CD4-positive, alpha-beta memory T cell (primary cell): ENCODE measurements at regions not wholly inside any gene's neighbourhood (a gene's known extent, or its start where the extent isn't known, plus 50 kb on each side); places are given as distances from the start of the nearest gene placed in this dataset.

Experiments
- CTCF ChIA-PET: fragments of 350-600 bp; sonication (Branson Sonifier 250); formaldehyde crosslinking; loops from one replicate; lab custom pipeline; 2021; ENCODE audit warnings: inconsistent platforms; ENCODE audit not compliant: partially characterized antibody; lab: Charles Lee
- POLR2A ChIA-PET: fragments of 350-600 bp; sonication (Branson Sonifier 250); formaldehyde crosslinking; loops from one replicate; lab custom pipeline; 2021; ENCODE audit not compliant: partially characterized antibody; lab: Charles Lee
- DNase-seq, 5 donors: peaks; one replicate each; pipeline versions ENCODE4 v3.0.0 to v3.0.0-alpha.2; 2020 to 2022; ENCODE audit warnings: mixed read lengths in 1 of 5
- H3K27ac ChIP-seq: one replicate; pipeline ENCODE4 v1.7.0; 2013; ENCODE audit warnings: low read depth, low read length
- H3K27me3 ChIP-seq: 2 replicates; pipeline ENCODE4 v1.7.0; 2013; ENCODE audit warnings: mild to moderate bottlenecking, low read length, moderate library complexity; ENCODE audit not compliant: insufficient read depth
- H3K36me3 ChIP-seq: 2 replicates; pipeline ENCODE4 v1.7.0; 2013; ENCODE audit warnings: mild to moderate bottlenecking, low read length, moderate library complexity; ENCODE audit not compliant: insufficient read depth
- H3K4me1 ChIP-seq: 2 replicates; pipeline ENCODE4 v1.7.0; 2013; ENCODE audit warnings: mild to moderate bottlenecking, low read length, moderate library complexity; ENCODE audit not compliant: insufficient read depth
- H3K4me3 ChIP-seq, 2 donors: one replicate each; pipeline ENCODE4 v1.7.0; 2013; ENCODE audit warnings: low read length in 2 of 2, mild to moderate bottlenecking in 1 of 2
- H3K9me3 ChIP-seq, 2 donors: one replicate each; pipeline ENCODE4 v1.7.0; 2013; ENCODE audit warnings: low read length in 2 of 2, control low read depth in 1 of 2; ENCODE audit not compliant: control insufficient read depth in 1 of 2
- H3K27ac Mint-ChIP-seq, 7 donors: one replicate each; pipeline ENCODE4 v1.8.0; 2020 to 2021; ENCODE audit warnings: mixed read lengths in 7 of 7, mild to moderate bottlenecking in 6 of 7, inconsistent platforms in 3 of 7, moderate library complexity in 3 of 7
- H3K27me3 Mint-ChIP-seq, 2 donors: one replicate each; pipeline ENCODE4 v1.8.0; 2020 to 2021; ENCODE audit warnings: mixed read lengths in 2 of 2
- H3K36me3 Mint-ChIP-seq, 2 donors: one replicate each; pipeline ENCODE4 v1.8.0; 2020 to 2021; ENCODE audit warnings: mixed read lengths in 2 of 2, inconsistent platforms in 1 of 2, mild to moderate bottlenecking in 1 of 2
- H3K4me1 Mint-ChIP-seq, 4 donors: one replicate each; pipeline ENCODE4 v1.8.0; 2020 to 2021; ENCODE audit warnings: mixed read lengths in 4 of 4, mild to moderate bottlenecking in 1 of 4
- H3K4me3 Mint-ChIP-seq, 8 donors: one replicate each; pipeline ENCODE4 v1.8.0; 2020 to 2021; ENCODE audit warnings: mixed read lengths in 8 of 8, mild to moderate bottlenecking in 7 of 8, moderate library complexity in 6 of 8, inconsistent platforms in 3 of 8
- H3K9me3 Mint-ChIP-seq, 8 donors: one replicate each; pipeline ENCODE4 v1.8.0; 2020 to 2021; ENCODE audit warnings: mixed read lengths in 8 of 8, mild to moderate bottlenecking in 5 of 8, inconsistent platforms in 3 of 8, moderate library complexity in 1 of 8
- intact Hi-C: fragments of 100-400 bp; cut with micrococcal nuclease; formaldehyde crosslinking; loops from one replicate; pipeline ENCODE4 v1.15.1; 2023

DNA sequence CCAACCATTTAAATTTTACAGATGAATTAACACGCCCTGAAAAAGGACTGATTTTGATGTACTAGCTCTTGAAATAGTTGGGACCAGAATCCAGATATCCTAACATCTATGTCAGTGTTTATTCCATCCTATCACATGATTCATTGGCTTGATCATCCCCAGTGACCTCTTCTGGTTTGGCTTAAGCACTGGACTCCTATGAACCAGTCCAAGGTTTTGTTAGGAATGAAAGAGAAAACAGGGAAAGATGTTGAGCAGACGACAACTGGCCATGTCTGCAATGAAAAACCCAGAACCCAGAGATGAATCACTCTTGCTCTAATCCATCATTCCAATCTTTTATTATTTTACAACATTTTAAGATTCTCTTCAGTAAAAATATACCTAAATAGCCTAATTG, 1080.9 kb downstream of the SORCS1 start:
- no peaks in the 10 kb centered on the region for H3K4me1 ChIP-seq
- POLR2A ChIA-PET = no interaction called here

GRCh38 chr10:106082865-106083264, 1081.6 kb downstream of the SORCS1 start:
- Mint-ChIP-seq H3K36me3 (no peaks in the 10 kb centered on the region), H3K9me3 (peaks cover 0 to 11% (median 4%) of the 10 kb centered on the region in 8 donors), H3K4me3 (no peak overlapping the region), H3K27me3 (no peaks in the 10 kb centered on the region), H3K27ac (no peak overlapping the region), H3K4me1 (no peaks in the 10 kb centered on the region)
- no peak for DNase-seq
- CTCF ChIA-PET = no interaction called here
- POLR2A ChIA-PET = no interaction called here
- intact Hi-C loops = no loop called here
- Histone ChIP-seq H3K9me3 (no peaks in the 10 kb centered on the region), H3K27ac (no peak overlapping the region), H3K4me3 (no peak overlapping the region), H3K4me1 (no peaks in the 10 kb centered on the region), H3K36me3 (no peaks in the 10 kb centered on the region), H3K27me3 (no peaks in the 10 kb centered on the region)

More for the DNA sequence above, 1080.9 kb downstream of the SORCS1 start:
- Histone ChIP-seq H3K27me3 (no peaks in the 10 kb centered on the region), H3K36me3 (no peaks in the 10 kb centered on the region), H3K4me3 (no peak overlapping the region), H3K27ac (no peak overlapping the region), H3K9me3 (no peaks in the 10 kb centered on the region)
- no peaks in the 10 kb centered on the region for H3K4me1 Mint-ChIP-seq
- H3K27me3 Mint-ChIP-seq = no peaks in the 10 kb centered on the region
- intact Hi-C loops = no loop called here
- H3K4me3 Mint-ChIP-seq = no peak overlapping the region
- H3K27ac Mint-ChIP-seq = no peak overlapping the region
- DNase-seq = no peak
- no peaks in the 10 kb centered on the region for H3K36me3 Mint-ChIP-seq
- CTCF ChIA-PET = no interaction called here
- H3K9me3 Mint-ChIP-seq = peaks cover 0 to 6% (median 2%) of the 10 kb centered on the region in 8 donors

DNA sequence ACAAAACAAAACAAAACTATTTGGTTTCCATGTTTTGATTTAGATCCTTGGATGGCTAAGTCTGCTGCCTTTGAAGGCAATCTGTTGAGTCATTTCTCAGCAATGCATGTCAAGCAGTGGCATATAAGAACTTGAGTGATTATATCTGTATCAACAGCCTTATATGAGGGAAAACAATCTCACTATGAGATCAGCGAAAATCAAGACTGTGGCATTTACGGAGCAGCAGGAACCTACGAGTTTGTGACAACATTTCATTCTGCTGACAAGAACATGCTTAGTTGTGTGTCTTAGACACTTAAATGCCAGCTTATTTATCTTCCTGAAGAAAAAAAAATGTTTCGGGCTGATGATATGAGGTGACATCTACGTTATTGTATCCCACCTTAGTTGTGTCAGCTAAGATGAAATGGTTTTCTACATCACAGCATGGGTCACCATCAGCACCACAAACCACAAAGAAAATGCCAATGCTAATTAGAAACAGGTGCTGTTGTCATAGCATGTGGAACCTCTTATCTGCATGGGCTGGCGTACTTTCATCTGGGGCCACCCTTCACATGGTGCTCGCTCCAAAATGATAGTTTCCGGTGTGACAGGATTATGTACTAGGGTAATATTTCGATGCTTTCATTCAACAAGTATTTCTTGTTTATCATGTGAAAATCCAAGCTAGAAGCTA, 1085.5 kb downstream of the SORCS1 start:
- Histone ChIP-seq H3K36me3 (no peaks in the 10 kb centered on the region), H3K4me3 (no peak overlapping the region), H3K27me3 (no peaks in the 10 kb centered on the region), H3K27ac (no peak overlapping the region), H3K4me1 (no peaks in the 10 kb centered on the region), H3K9me3 (no peaks in the 10 kb centered on the region)
- Mint-ChIP-seq H3K27ac (no peak overlapping the region), H3K36me3 (no peaks in the 10 kb centered on the region), H3K4me3 (no peak overlapping the region), H3K9me3 (peaks cover 0 to 10% (median 5%) of the 10 kb centered on the region in 8 donors), H3K4me1 (no peaks in the 10 kb centered on the region), H3K27me3 (no peaks in the 10 kb centered on the region)
- CTCF ChIA-PET = no interaction called here
- POLR2A ChIA-PET = no interaction called here
- no peak for DNase-seq
- intact Hi-C loops = no loop called here

DNA sequence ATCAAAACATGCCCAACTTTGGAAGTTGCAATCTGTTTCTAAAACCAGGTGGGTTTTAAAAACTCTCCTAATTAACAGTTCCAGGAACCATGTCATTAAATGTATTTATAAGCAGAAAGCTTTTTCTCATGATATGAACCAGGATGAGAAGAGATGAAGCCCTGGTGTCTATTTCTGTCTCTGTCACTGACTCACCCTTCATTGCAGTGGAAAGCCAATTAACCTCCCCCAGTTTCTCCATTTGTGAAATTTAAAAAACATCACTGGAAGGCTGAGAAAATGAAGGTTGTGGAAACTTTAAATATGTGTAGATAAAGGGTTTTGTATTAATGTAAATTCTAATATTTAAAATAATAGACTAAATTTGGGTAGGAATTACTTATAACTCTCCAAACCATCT, 1088.0 kb downstream of the SORCS1 start:
- no peak overlapping the region for H3K27ac ChIP-seq

DNA sequence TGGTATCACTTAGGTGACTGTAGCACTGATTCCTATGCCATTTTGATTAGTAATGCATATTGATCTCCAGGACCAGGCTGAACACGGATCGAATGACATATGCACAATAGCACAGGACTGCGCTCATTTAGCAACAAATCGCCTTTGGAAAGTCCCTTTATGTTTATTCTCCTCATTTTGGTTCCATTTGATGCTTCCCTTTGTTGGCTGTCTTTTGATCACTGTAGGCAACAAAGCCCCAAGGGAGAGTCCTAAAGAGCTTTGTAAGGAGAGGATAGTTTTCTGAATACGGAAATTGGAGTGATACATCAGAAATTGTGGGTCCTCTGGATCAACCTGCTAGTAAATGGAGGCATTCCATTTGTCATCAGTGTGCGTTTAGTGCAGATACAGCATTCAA, 1111.4 kb downstream of the SORCS1 start:
- Histone ChIP-seq H3K4me1 (no peaks in the 10 kb centered on the region), H3K36me3 (no peaks in the 10 kb centered on the region), H3K4me3 (no peak overlapping the region), H3K27me3 (no peaks in the 10 kb centered on the region), H3K9me3 (peaks cover 0 to 3% of the 10 kb centered on the region in 2 donors), H3K27ac (no peak overlapping the region)
- no peaks in the 10 kb centered on the region for H3K27me3 Mint-ChIP-seq
- H3K36me3 Mint-ChIP-seq = no peaks in the 10 kb centered on the region
- intact Hi-C loops = no loop called here
- ChIA-PET POLR2A (no interaction called here), CTCF (no interaction called here)
- DNase-seq = no peak
- no peak overlapping the region for H3K4me3 Mint-ChIP-seq
- peaks cover 2 to 17% (median 6%) of the 10 kb centered on the region in 8 donors for H3K9me3 Mint-ChIP-seq
- no peak overlapping the region for H3K27ac Mint-ChIP-seq
- no peaks in the 10 kb centered on the region for H3K4me1 Mint-ChIP-seq

More for the DNA sequence above, 1088.0 kb downstream of the SORCS1 start:
- ChIA-PET POLR2A (no interaction called here), CTCF (no interaction called here)
- intact Hi-C loops = no loop called here
- Histone ChIP-seq H3K4me3 (no peak overlapping the region), H3K9me3 (no peaks in the 10 kb centered on the region), H3K27me3 (no peaks in the 10 kb centered on the region), H3K4me1 (no peaks in the 10 kb centered on the region), H3K36me3 (no peaks in the 10 kb centered on the region)
- Mint-ChIP-seq H3K4me3 (no peak overlapping the region), H3K27me3 (no peaks in the 10 kb centered on the region), H3K9me3 (peaks cover 2 to 15% (median 8%) of the 10 kb centered on the region in 8 donors), H3K27ac (no peak overlapping the region), H3K36me3 (no peaks in the 10 kb centered on the region), H3K4me1 (no peaks in the 10 kb centered on the region)
- DNase-seq = no peak

DNA sequence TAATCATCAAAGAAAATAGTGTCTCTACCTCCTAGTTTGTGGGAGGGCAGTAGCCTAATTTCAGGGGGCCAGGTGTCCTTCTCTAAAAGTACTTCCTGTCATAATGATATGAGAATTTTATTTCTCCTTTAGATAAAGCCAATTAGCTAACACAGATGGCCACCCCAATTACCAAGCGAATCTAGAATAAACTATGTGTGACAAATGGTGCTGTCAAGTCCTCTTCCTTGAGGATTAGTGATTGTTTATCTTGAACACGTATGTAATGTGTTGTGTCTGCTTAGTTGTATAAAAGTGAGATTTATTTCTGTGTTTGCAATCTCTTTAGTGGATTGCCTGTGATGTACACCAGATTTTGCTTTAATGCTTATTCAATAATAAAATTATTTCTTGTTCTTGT, 1120.0 kb downstream of the SORCS1 start:
- POLR2A ChIA-PET = no interaction called here
- H3K9me3 Mint-ChIP-seq = peaks cover 0 to 22% (median 8%) of the 10 kb centered on the region in 8 donors
- H3K27ac Mint-ChIP-seq = no peak overlapping the region
- no peak overlapping the region for H3K4me3 Mint-ChIP-seq
- DNase-seq = no peak
- Histone ChIP-seq H3K9me3 (no peaks in the 10 kb centered on the region), H3K27ac (no peak overlapping the region), H3K27me3 (no peaks in the 10 kb centered on the region), H3K36me3 (no peaks in the 10 kb centered on the region), H3K4me3 (no peak overlapping the region), H3K4me1 (no peaks in the 10 kb centered on the region)
- intact Hi-C loops = no loop called here
- H3K4me1 Mint-ChIP-seq = no peaks in the 10 kb centered on the region
- CTCF ChIA-PET = no interaction called here
- H3K27me3 Mint-ChIP-seq = no peaks in the 10 kb centered on the region
- no peaks in the 10 kb centered on the region for H3K36me3 Mint-ChIP-seq

GRCh38 chr10:106043863-106044262, 1120.6 kb downstream of the SORCS1 start:
- no peaks in the 10 kb centered on the region for H3K36me3 Mint-ChIP-seq
- H3K27ac Mint-ChIP-seq = no peak overlapping the region
- H3K4me1 ChIP-seq = no peaks in the 10 kb centered on the region
- H3K4me3 ChIP-seq = no peak overlapping the region
- DNase-seq = no peak
- H3K27ac ChIP-seq = no peak overlapping the region
- POLR2A ChIA-PET = no interaction called here
- H3K9me3 Mint-ChIP-seq = peaks cover 0 to 20% (median 8%) of the 10 kb centered on the region in 8 donors
- H3K27me3 Mint-ChIP-seq = no peaks in the 10 kb centered on the region
- H3K27me3 ChIP-seq = no peaks in the 10 kb centered on the region
- CTCF ChIA-PET = no interaction called here
- H3K4me1 Mint-ChIP-seq = no peaks in the 10 kb centered on the region
- H3K4me3 Mint-ChIP-seq = no peak overlapping the region
- no peaks in the 10 kb centered on the region for H3K36me3 ChIP-seq
- intact Hi-C loops = no loop called here
- H3K9me3 ChIP-seq = no peaks in the 10 kb centered on the region
